Dermis blood vessel endothelial cell (primary cell): ENCODE measurements at regions not wholly inside any gene's neighbourhood (a gene's known extent, or its start where the extent isn't known, plus 50 kb on each side); places are given as distances from the start of the nearest gene placed in this dataset.
"Not testable (repeated sequence)": the region's sequence is repeated elsewhere in the genome, so short reads cannot be mapped to it uniquely, and the experiment has no call there.

Source experiments
- DNase-seq: peaks from one replicate; pipeline ENCODE4 v3.0.0; 2010

DNA sequence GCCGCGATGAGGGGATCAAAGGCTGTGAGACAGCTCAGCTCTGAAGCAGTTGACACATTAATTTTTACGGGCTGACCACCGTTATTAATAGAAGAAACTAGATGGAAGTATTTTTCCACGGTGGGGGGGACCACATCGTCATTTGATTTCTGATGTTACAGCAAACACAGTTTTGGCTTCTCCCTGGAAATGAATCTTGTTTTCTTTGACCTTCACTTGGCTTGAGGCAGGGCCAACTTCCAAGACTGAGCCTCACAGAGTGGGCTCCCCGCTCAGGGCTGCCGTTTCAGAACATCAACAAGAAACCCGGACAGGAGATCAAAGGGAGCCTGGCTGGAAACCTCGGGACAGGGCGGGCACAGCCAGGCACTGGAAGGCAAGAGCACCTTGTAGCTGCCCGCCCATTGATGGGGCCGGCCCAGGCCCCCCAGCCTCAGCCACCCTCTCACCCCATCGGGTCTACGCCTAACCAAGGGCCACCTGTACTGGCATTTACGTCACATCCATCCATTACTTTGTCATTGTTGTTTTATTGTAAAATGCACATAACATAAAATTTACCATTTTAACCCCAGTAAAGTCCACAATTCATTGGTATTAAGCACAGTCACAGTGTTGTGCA, 124.6 kb downstream of the C16orf95 start:
- DNase-seq = no peak

DNA sequence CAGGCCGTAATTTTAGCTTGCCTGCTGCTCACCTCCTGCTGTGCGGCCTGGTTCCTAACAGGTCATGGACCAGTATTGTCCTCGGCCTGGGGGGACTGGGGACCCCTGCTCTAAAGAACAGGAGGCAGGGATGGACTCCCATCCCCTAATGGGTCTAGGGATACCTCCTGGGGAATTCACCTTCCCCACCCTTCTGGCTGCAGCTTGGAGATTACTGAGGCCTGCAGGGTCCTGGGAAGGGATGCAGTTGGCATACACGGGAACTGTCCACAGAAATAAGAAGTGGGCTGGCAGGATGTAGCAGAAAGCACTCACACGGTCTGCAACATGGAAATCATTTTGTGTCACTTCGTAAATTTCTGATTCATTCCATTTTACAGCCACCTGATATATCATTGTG, 123.0 kb downstream of the C16orf95 start:
- DNase-seq = no peak

DNA sequence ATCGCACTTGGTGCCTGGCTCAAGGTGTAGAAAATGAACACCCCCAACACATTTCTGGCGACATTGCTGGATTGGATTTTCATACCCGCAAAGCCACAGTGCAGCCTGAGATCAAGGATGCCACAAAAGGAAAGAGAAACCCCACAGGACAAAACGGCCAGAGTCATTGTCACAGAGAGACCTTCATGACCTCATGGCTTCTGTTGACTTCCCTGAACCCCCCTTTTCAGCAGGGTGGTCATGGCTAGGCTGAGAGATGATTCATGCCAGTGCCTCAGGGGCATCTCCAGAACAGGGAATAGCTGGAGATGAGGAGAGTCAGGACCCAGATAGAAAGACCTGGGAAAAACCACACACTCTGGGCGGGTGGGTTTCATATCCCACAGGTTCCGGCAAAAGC, 122.0 kb downstream of the C16orf95 start:
- DNase-seq = no peak

DNA sequence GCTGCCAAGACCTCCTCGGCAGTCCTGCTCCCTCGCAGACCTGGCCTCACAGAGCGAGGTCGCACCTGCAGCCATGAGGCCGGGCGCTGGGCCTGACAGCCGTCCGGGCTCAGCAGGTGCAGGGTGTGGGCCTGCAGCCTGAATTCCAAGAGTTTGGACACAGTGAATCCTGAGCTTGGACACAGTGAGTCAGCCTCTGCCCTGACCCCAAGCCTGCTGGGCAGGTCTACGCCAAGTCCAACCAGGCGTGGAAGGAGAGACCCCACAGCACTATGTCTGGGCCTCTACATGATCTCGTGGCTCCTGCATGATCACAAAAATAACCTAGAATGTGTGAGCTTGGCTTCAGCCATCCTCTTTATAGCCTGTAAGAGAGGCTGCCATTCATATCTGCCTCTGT, 121.0 kb downstream of the C16orf95 start:
- DNase-seq = no peak

DNA sequence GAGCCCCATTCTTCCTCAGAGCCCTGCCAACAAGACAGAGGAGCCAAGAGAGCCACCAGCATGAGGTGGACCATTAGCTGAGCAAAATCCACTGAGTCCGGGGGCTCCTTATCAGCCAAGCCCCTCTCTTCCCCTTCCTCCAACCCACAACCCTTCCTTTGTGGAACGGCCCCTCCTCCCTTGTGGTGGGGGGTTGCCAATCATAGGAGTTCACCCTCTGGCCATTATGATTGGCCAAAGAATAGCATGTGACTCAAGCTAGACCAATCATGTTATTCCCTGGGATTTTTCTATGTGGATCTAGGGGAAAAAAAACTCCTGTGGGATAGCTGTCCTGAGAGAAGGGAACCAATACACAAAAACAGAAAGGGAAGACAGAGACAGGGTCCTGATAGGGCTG, 120.5 kb downstream of the C16orf95 start:
- DNase-seq = no peak

DNA sequence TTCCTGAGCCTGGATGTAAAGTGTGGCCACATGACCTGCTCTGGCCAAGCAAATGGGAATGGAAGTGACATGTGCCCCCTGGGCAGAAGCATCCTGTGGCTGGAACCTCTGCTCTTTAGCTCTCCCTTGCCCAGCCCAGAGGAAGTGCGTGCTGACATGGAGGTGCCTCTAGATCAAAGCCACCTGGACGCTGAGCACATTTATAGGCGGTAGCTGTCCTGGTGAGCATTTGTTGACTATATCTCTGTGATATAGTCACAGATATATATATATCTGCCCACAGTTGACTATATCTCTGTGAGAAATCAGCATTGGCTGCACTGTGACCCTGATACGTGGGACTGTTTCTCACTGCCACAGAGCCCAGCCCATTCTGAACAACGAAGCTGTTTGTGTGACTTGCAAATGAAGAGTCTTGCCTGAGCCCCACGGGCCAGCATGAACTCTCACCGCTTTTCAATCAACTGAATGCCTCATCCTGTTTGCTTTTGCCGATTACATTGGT, 118.8 kb downstream of the C16orf95 start:
- DNase-seq = no peak

DNA sequence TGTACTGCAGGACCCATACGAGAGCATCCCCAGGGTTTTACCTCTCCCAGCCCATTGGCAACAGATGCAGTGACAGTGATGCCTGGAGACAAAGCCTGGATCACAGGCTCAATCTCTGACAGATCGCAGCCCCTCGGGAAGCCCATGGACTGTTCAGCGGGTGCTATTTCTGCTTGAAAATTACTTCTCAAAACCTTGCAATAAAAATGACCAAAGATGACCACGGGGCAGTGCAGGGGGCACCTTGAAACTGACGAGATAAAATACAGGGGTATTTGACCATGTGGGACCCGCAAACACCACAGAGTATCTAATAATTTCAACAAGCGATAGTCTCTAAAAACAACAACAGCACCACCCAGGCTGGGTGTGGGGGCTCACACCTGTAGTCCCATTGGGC, 118.3 kb downstream of the C16orf95 start:
- no peak for DNase-seq

DNA sequence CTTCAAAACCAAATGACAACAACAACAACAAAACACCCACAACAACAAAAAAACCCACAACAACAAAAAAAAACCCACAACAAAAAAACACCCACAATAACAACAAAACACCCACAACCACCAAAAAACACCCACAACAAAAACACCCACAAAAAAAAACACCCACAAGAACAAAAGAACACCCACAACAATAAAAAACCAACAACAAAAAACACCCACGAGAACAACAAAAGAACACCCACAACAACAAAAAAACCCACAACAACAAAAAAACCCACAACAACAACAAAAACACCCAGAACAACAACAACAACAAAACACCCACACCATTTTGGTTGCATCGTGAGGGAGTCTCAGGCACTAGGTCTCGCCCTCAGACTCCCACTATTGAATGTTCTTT, 117.8 kb downstream of the C16orf95 start:
- no peak for DNase-seq

DNA sequence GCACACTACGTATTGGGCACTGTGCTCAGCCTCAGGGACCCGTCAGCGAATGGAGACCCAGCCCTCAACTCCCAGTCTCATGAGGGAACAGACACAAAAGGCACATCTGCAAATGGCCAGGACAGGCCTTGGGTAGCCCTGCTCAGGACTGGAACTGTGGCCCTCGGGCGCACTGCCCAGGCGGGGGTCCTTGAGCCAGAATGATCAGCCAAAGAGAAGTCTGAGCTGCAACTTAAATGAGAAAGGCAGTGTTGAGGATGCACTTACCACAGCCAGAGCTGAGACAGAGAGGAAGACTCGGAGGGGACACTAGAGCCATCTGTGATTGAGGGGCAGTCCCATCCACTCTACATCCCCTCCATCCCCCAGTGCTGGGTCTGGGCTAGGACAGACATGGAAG, 117.3 kb downstream of the C16orf95 start:
- DNase-seq = no peak

DNA sequence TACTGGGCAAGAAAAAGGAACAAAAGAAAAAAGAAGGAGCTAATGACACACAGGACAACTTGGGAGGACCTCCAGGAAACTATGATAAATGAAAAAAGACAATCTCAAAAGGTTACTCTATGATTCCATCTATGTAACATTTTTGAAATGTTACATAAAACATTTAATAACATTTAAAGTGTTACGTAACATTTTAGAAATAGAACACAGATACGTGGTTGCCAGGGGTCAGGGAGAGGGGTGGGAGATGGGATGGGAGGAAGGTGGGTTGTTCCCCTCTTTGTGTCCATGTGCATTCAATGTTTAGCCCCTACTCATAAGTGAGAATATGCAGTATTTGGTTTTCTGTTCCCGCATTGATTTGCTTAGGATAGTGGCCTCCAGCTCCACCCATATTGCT, 116.6 kb downstream of the C16orf95 start:
- no peak for DNase-seq

DNA sequence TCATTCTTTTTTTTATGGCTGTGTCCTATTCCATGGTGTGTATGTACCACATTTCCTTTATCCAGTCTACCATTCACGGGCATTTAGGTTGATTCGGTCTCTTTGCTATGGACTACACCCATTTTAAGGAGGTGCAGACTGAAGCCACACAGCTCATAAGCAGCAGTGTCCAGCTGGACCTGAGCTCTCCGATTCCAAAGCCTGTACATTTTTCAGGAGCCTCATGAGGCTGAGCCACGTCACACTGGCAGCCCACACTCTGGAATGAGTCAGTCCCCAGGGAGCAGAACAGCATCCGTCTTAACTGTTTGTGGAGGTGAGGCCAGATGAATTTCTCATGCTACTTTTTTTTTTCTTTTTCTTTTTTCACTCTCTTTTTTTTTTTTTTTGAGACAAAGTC, 116.1 kb downstream of the C16orf95 start:
- DNase-seq = peak; percentile 92

DNA sequence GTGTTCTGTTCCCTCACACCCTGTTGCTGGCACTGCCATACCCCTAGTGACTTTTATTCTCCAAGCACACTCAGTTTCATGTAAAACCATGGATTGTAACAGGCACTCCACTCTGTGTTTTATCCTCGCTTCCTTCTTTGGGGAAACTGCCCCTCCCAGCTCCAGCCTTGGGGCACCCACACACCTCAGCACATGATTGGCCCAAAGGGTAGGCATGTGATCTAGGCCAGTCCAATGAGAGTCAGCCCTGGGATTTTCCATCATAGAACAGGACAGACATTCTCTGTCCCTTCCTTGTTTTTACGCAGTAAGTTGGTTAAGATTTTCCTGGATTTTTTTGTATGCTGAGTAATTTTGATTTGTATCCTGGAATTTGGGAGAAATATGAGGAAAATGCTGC, 115.4 kb downstream of the C16orf95 start:
- DNase-seq = no peak

DNA sequence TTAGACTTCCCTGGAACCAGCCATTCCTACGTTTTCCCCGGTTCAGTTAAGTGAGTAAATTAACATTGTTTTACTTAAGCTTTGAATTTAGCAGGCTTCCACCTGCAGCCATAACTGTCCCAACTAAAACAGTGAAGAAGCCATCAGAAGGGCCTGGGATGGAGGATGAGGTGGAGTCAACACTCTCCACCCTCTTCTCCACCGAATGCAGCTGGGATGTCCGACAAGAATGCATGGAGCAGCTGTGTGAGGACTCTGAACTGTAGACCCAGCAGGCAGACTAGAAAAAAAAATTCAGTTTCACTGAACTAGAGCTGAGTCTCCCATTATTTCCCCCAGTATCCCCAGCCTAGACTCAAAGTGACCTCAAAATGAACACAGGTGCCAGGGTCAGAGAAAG, 114.8 kb downstream of the C16orf95 start:
- no peak for DNase-seq

DNA sequence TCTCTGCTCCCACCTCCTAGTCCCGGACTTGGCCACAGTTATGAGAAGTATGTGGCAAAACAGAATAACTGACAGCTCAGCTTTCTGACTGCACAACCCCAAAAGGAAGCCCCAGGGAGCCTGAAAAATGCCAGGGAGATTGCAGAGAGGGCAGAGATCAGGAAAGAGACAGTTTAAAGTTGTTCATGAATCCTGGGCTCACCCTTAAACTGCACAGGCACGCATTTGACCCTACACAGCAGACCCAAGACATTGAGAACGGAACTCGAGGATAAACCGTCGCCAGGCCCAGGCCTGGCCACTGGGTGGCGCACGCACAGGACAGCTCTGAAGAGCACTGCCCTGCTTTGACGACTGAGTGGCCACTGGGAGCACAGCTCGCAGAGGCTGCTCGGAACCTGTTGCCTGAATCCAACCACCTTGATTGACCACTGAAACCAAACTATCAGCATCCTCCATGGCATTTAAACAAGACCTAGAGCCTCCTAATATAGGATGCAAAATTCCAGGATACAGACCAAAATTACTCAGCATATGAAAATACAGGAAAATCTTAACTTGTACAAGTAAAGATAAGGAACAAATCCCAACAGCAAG, 114.0 kb downstream of the C16orf95 start:
- DNase-seq = peak; percentile 88

DNA sequence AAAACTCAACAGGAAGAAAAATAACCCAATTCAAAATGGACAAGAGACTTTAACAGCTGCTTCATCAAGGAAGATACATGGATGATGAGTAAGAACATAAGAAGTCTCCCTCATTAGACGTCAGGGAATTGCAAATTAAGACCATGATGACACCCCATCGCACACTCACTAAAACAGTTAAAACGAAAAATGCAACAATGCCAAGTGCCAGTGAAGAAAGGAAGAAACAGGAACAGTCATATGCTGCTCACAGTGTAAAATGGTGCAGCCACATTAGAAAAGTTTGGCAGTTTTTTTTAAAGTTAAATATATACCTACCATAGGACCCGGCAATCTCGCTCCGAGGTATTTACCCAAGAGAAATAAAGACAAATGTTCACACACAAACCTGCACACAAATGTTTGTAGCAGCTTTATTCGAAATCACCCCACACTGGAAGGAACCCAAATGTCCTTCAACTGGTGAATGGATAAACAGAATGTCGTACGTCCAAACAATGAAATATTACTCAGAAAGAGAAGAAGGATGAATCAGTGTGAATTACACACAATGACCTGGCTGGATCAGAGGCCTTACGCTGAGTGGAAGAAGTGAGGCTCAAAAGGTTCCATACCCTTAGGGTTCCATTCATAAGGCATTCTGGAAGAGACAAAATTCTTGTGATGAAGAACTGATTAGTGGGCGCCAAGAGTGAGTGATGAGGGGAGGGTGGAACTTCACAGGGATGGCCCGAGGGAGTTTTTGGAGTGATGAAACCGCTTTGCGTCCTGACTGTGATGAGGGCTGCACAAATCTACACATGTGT, 110.3 kb downstream of the C16orf95 start:
- DNase-seq = no peak

DNA sequence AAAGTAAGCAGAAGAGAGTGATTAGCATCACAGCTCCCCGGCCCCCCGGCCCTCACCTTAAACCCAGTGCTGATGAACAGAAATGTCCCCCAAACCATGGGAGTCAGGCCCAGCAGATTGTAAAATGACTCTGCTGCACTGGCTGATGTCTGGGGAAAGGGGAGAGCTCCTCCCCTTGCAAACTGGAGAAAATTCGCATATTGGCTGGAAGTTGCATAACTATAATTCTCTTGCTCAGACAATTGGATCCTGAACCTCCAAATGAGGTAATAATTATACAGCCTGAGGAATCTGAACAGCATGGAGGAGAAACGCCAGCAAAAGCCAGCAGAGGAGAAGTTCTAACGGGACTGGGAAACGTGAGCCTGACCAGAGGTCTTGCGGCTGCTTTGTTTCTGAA, 109.7 kb downstream of the C16orf95 start:
- no peak for DNase-seq

DNA sequence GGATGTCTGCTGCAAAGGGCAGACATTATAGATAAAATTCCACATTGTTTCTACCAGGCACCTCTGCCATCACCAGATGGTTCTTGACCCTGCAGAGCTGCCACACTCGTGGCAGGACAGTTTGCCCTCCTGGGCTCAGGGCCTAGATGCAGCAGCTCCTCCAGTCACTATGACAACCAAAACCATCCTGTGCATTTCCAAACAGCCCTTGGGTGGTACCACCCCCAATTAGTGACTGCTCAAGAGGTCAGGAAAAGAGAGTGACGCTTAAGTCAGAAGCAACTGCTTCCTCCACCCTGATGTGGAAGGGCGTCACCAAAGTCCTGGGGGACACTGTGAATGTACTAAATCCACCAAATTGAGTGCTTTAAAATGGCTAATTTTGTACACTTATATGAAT, 109.2 kb downstream of the C16orf95 start:
- no peak for DNase-seq

DNA sequence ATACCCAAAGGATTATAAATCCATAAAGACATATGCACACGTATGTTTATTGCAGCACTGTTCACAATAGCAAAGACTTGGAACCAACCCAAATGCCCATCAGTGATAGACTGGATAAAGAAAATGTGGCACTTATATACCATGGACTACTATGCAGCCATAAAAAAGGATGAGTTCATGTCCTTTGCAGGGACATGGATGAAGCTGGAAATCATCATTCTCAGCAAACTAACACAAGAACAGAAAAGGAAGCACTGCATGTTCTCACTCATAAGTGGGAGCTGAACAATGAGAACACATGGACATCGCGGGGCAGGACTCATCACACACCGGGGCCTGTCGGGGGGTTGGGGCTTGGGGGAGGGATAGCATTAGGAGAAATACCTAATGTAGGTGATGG, 108.2 kb downstream of the C16orf95 start:
- not testable (repeated sequence) for DNase-seq

DNA sequence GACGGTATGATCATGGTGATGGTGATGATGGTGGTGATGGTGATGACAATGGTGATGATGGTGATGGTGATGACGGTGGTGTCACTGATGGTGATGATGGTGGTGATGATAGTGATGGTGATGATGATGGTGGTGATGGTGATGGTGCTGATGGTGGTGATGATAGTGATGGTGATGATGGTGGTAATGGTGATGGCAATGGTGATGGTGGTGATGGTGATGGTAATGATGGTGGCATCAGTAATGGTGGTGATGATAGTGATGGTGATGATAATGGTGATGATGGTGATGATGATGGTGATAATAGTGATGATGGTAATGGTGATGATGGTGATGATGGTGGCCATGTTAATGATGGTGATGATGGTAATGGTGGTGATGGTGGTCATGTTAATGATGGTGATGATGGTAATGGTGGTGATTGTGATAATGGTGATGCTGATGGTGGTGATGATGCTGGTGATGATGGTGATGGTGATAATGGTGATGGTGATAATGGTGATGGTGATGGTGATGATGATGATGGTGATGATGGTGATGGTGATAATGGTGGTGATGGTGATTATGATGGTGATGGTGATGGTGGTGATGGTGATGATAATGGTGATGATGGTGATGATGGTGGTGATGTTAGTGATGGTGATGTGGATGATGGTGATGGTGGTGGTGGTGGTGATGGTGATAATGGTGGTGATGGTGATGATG, 107.2 kb downstream of the C16orf95 start:
- no peak for DNase-seq

DNA sequence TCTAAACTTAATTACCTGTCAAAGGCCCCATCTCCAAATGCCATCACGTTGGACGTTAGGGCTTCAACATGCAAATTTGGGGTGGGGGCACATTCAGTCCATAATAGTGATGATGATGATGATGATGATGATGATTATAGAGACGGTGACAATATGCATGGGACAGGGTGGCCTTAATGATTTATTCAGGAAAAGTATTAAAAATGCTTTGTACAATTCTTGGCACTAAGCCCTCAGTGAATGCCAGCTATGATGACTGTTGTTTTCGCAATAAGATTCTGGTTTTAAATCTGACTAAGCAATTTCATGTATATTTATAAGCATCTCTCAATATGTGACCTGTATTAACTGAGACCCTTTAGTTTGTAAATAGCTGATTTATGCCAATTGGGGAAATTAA, 106.3 kb downstream of the C16orf95 start:
- peak; percentile 32 for DNase-seq

DNA sequence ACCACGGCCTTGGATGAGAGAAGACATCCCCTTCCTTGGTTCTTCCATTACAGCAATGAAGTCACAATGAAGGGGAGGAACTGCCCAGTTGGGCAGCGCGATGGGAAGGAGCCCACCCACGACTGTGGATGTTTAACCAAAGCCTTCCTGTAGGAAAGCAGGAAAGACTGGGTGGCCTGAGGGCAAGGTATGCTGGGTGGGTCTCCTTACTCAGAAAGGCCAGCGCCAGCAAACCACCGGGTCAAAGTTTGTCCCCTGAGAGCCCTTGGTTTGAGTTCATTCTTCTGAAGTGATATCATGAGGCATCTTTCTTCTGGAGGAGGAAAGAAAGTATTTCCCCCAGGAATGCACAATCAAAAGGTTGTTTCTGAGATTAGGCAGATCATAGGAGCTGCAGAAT, 105.2 kb downstream of the C16orf95 start:
- no peak for DNase-seq

DNA sequence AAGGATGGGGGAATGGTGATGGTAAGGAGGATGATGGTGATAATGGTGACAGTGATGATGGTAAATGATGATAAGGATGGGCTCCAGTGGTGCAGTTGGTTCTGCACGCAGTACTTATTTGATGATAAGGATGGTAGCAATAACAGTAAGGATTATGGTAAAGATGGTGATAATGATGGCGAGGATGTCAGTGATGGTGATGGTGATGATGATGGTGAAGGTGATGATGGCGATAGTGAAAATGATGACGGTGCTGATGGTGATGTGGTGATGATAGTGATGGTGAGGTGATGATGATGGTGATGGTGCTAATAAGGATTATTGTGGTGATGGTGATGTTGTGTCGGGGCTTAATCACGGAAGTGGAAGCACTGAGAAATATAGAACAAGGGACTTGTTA, 103.7 kb downstream of the C16orf95 start:
- DNase-seq = no peak

DNA sequence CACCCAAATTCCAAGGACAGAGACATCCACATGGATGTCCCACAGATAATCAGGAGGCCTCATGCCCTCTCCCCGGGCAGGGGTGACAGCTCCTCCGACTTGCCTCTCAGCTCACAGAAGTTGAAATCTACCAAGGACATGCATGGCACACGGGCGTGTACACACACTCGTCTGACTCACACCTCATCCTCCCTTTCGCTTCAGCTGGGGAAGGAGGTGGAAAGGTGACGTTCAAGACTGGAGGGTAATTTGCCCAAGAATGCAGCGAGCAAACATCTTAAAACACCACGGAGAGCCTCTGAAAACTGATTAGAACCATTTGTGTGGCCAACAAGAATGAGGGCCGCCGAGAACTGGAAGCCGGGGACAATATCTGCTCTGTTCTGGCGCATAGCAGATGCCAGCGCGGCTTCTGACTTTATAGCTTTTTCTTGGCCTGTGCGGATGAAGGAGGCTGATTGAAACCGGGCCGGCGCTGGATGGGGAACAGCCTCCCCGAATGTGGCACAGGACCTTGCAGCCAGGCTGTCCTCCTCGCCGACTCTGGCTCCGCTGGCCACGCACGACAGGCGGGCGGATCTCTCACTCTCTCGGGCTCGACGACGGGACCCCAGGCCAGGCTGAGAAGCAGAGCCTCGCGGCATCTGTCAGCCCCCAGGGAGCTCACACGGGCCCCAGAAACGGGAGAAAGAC, 100.9 kb downstream of the C16orf95 start:
- DNase-seq = no peak
